ENCODE measurements at regions not wholly inside any gene's neighbourhood (a gene's known extent, or its start where the extent isn't known, plus 50 kb on each side); places are given as distances from the start of the nearest gene placed in this dataset.
A peak's percentile ranks its signal among the peaks of the same experiment; 100 is the strongest.

- WGBS, 2 donors = 93 to 98% methylated on average over 2 of the region's 2 CpGs
- Histone ChIP-seq H3K9me3 (no peaks in the 10 kb centered on the region), H3K4me1 (peaks cover 0 to 2% (median 2%) of the 10 kb centered on the region in 3 donors), H3K36me3 (no peaks in the 10 kb centered on the region), H3K4me3 (no peak overlapping the region), H3K27ac (no peak overlapping the region), H3K27me3 (no peaks in the 10 kb centered on the region)
- intact Hi-C loops (cut with DNase I) = no loop called here
- FAIRE-seq = no peak
- peak in 1 of 4 donors; percentile 14 for ATAC-seq
- TF ChIP-seq CTCF (IDR thresholded peaks at IDR 0.05) = no peak
- DNase-seq = no peak
Measured at GRCh38 chr1:198880397-198880796, 241.6 kb downstream of the PTPRC start.

GRCh38 chr1:198880818-198881597, 242.2 kb downstream of the PTPRC start:
- ATAC-seq (peak in 3 of 4 donors; percentile 73 to 91 (median 82)), FAIRE-seq (no peak), DNase-seq (no peak)
- TF ChIP-seq CTCF (IDR thresholded peaks at IDR 0.05) = no peak
- no peaks in the 10 kb centered on the region for H3K9me3 ChIP-seq
- no peak overlapping the region for H3K27ac ChIP-seq
- no peak overlapping the region for H3K4me3 ChIP-seq
- intact Hi-C loops (cut with DNase I) = no loop called here
- no peaks in the 10 kb centered on the region for H3K36me3 ChIP-seq
- peaks cover 0 to 2% (median 2%) of the 10 kb centered on the region in 3 donors for H3K4me1 ChIP-seq
- WGBS, 2 donors = 91 to 92% methylated on average over 4 of the region's 4 CpGs
- no peaks in the 10 kb centered on the region for H3K27me3 ChIP-seq

- no peak for ATAC-seq
- no peak for DNase-seq
- intact Hi-C loops (cut with DNase I) = no loop called here
- TF ChIP-seq CTCF (IDR thresholded peaks at IDR 0.05) = no peak
- no peaks in the 10 kb centered on the region for H3K36me3 ChIP-seq
- H3K27me3 ChIP-seq = no peaks in the 10 kb centered on the region
- H3K4me1 ChIP-seq = peaks cover 0 to 2% (median 2%) of the 10 kb centered on the region in 3 donors
- H3K4me3 ChIP-seq = no peak overlapping the region
- no peak overlapping the region for H3K27ac ChIP-seq
- no peaks in the 10 kb centered on the region for H3K9me3 ChIP-seq
- FAIRE-seq = no peak
Measured at GRCh38 chr1:198883184-198883583, 244.3 kb downstream of the PTPRC start.

GRCh38 chr1:198887866-198888265, 249.0 kb downstream of the PTPRC start:
- intact Hi-C loops (cut with DNase I) = no loop called here
- no peak for TF ChIP-seq CTCF (IDR thresholded peaks at IDR 0.05)
- Histone ChIP-seq H3K27me3 (no peaks in the 10 kb centered on the region), H3K27ac (no peak overlapping the region), H3K36me3 (no peaks in the 10 kb centered on the region), H3K9me3 (no peaks in the 10 kb centered on the region), H3K4me1 (peaks cover 0 to 6% (median 5%) of the 10 kb centered on the region in 3 donors), H3K4me3 (no peak overlapping the region)
- ATAC-seq = no peak
- WGBS, 2 donors = 66 to 95% methylated on average over 4 of the region's 4 CpGs
- DNase-seq = no peak
- no peak for FAIRE-seq

GRCh38 chr1:198888379-198888943, 249.6 kb downstream of the PTPRC start:
- no peaks in the 10 kb centered on the region for H3K9me3 ChIP-seq
- intact Hi-C loops (cut with DNase I) = no loop called here
- ATAC-seq (no peak), FAIRE-seq (no peak), DNase-seq (no peak)
- no peak for TF ChIP-seq CTCF (IDR thresholded peaks at IDR 0.05)
- H3K27me3 ChIP-seq = no peaks in the 10 kb centered on the region
- peaks cover 0 to 6% (median 5%) of the 10 kb centered on the region in 3 donors for H3K4me1 ChIP-seq
- H3K27ac ChIP-seq = no peak overlapping the region
- H3K4me3 ChIP-seq = no peak overlapping the region
- no peaks in the 10 kb centered on the region for H3K36me3 ChIP-seq
- 91 to 92% methylated on average over 3 of the region's 3 CpGs for WGBS, 2 donors
